HCT116 (cell line): ENCODE measurements at regions not wholly inside any gene's neighbourhood (a gene's known extent, or its start where the extent isn't known, plus 50 kb on each side); places are given as distances from the start of the nearest gene placed in this dataset.

Source experiments
- ATAC-seq: fragments of 200-7000 bp; cut with Tn5 transposase; 2 replicates; pipeline ENCODE4 v1.9.1; 2020; ENCODE audit warnings: mild to moderate bottlenecking, moderate library complexity
- BruUV-seq: library from RNA; stranded (reverse); fragments of 400-500 nt; replicated peaks from 2 replicates; lab custom pipeline; 2021; lab: Mats Ljungman, UMichigan
- CTCF ChIA-PET: fragments of 300-600 bp; sonication (Branson Sonifier 250); formaldehyde crosslinking; loops from one replicate; lab custom pipeline; 2021; ENCODE audit warnings: antibody characterized with exemption; lab: Charles Lee
- POLR2A ChIA-PET: fragments of 300-600, 350-600 bp; sonication (Branson Sonifier 250); formaldehyde crosslinking; loops from one replicate; lab custom pipeline; 2021; ENCODE audit warnings: antibody characterized with exemption; lab: Charles Lee
- RAD21 ChIA-PET, 2 experiments: fragments of 300-600 bp; sonication (Branson Sonifier 250); formaldehyde crosslinking; loops; one replicate each; lab custom pipeline; 2023; ENCODE audit warnings: low total read pairs in 2 of 2; ENCODE audit not compliant: uncharacterized antibody in 2 of 2, unreplicated experiment in 2 of 2, low non-redundant PET in 1 of 2; lab: Charles Lee
- DNase-seq: peaks from one replicate; pipeline ENCODE4 v3.0.0-alpha.2; 2010; ENCODE audit warnings: low read depth, low spot score
- H2AFZ ChIP-seq: fragments of 200-600 bp; shearing (Covaris generic), sonication (generic); 2 replicates; pipeline ENCODE4 v1.6.1; 2017; ENCODE audit warnings: low read depth, mixed run types, mixed read lengths, antibody characterized with exemption, low read length; ENCODE audit not compliant: poor library complexity, severe bottlenecking
- H3K27ac ChIP-seq: 2 replicates; pipeline ENCODE4 v1.5.1; 2012; ENCODE audit warnings: low read depth, low read length
- H3K27me3 ChIP-seq: fragments of 200-600 bp; sonication (generic); 2 replicates; pipeline ENCODE4 v1.6.1; 2016; ENCODE audit warnings: mixed run types, low read length, mixed read lengths; ENCODE audit not compliant: insufficient read depth
- H3K36me3 ChIP-seq, 2 experiments: fragments of 200-500 bp in 1 of 2; fragments of 200-600 bp in 1 of 2; sonication (Bioruptor generic) in 1 of 2; sonication (generic) in 1 of 2; 2 replicates each; pipeline versions ENCODE4 v1.5.1 to v1.6.1; 2014 to 2016; ENCODE audit warnings: low read length in 2 of 2, inconsistent platforms in 1 of 2, mixed read lengths in 1 of 2, mixed run types in 1 of 2; ENCODE audit not compliant: insufficient read depth in 2 of 2, control insufficient read depth in 1 of 2
- H3K4me1 ChIP-seq, 2 experiments: fragments of 200-600 bp in 1 of 2; sonication (generic) in 1 of 2; 2 replicates each; pipeline versions ENCODE4 v1.5.1 to v1.6.1; 2012 to 2017; ENCODE audit warnings: low read length in 2 of 2, inconsistent platforms in 1 of 2, mild to moderate bottlenecking in 1 of 2, mixed read lengths in 1 of 2, mixed run types in 1 of 2, moderate library complexity in 1 of 2; ENCODE audit not compliant: insufficient read depth in 2 of 2, control insufficient read depth in 1 of 2
- H3K4me2 ChIP-seq: fragments of 200-600 bp; sonication (generic); 2 replicates; pipeline ENCODE4 v1.6.1; 2017; ENCODE audit warnings: mixed run types, low read length, mixed read lengths
- H3K4me3 ChIP-seq, 2 experiments: fragments of 200-600 bp in 1 of 2; sonication (generic) in 1 of 2; replicated peaks in 1 of 2; 2 replicates each; pipeline ENCODE4 v1.5.1; 2011 to 2016; ENCODE audit warnings: low read length in 2 of 2, control low read depth in 1 of 2, low read depth in 1 of 2, mild to moderate bottlenecking in 1 of 2, mixed read lengths in 1 of 2, mixed run types in 1 of 2
- H3K79me2 ChIP-seq: fragments of 200-600 bp; sonication (generic); 2 replicates; pipeline ENCODE4 v1.6.1; 2017; ENCODE audit warnings: mild to moderate bottlenecking, mixed run types, low read length, moderate library complexity, mixed read lengths; ENCODE audit not compliant: insufficient read depth
- H3K9ac ChIP-seq: fragments of 200-600 bp; sonication (generic); 2 replicates; pipeline ENCODE4 v1.6.1; 2016; ENCODE audit warnings: low read length, mixed read lengths
- H3K9me2 ChIP-seq: fragments of 200-600 bp; sonication (generic), shearing (Covaris generic); 2 replicates; pipeline ENCODE4 v1.6.1; 2017; ENCODE audit warnings: mixed run types, mild to moderate bottlenecking, moderate library complexity; ENCODE audit not compliant: insufficient read depth
- H3K9me3 ChIP-seq, 2 experiments: fragments of 200-500 bp in 1 of 2; fragments of 200-600 bp in 1 of 2; sonication (Bioruptor generic) in 1 of 2; sonication (generic) in 1 of 2; 2 replicates each; pipeline ENCODE4 v1.6.1; 2014 to 2017; ENCODE audit warnings: low read length in 2 of 2, mixed read lengths in 2 of 2, inconsistent platforms in 1 of 2, low read depth in 1 of 2, mild to moderate bottlenecking in 1 of 2, mixed run types in 1 of 2, moderate library complexity in 1 of 2; ENCODE audit not compliant: control insufficient read depth in 1 of 2, insufficient read depth in 1 of 2
- H4K20me1 ChIP-seq: fragments of 200-600 bp; sonication (generic), shearing (Covaris generic); 2 replicates; pipeline ENCODE4 v1.6.1; 2017; ENCODE audit warnings: mixed run types, mild to moderate bottlenecking, moderate library complexity; ENCODE audit not compliant: insufficient read depth
- ATF3 ChIP-seq: IDR thresholded peaks from 2 replicates; pipeline ENCODE4 v1.6.1; 2012
- CBX3 ChIP-seq: IDR thresholded peaks from 2 replicates; pipeline ENCODE4 v1.6.1; 2012; ENCODE audit warnings: low read depth
- CEBPB ChIP-seq: IDR thresholded peaks from 2 replicates; pipeline ENCODE4 v1.6.1; 2012; ENCODE audit warnings: low read depth
- EGR1 ChIP-seq: IDR thresholded peaks from 2 replicates; pipeline ENCODE4 v1.6.1; 2012; ENCODE audit warnings: low read depth
- ELF1 ChIP-seq: IDR thresholded peaks from 2 replicates; pipeline ENCODE4 v1.6.1; 2012; ENCODE audit warnings: low read depth, borderline replicate concordance
- EZH2 ChIP-seq: fragments of 200-600 bp; sonication (generic); IDR thresholded peaks from 2 replicates; pipeline ENCODE4 v1.6.1; 2017; ENCODE audit warnings: antibody characterized with exemption, mixed run types
- JUND ChIP-seq: IDR thresholded peaks from 2 replicates; pipeline ENCODE4 v1.6.1; 2012
- MAX ChIP-seq: IDR thresholded peaks from 2 replicates; pipeline ENCODE4 v1.6.1; 2012
- SIN3A ChIP-seq: IDR thresholded peaks from 2 replicates; pipeline ENCODE4 v1.6.1; 2012; ENCODE audit warnings: low read depth
- SRF ChIP-seq: IDR thresholded peaks from 2 replicates; pipeline ENCODE4 v1.6.1; 2012; ENCODE audit warnings: low read depth
- ZFX ChIP-seq: fragments of 450-650 bp; IDR thresholded peaks from 2 replicates; pipeline ENCODE4 v1.6.1; 2017
- ZNF274 ChIP-seq: fragments of 200-500 bp; sonication (Bioruptor generic); IDR thresholded peaks from 2 replicates; pipeline ENCODE4 v1.6.1; 2014; ENCODE audit warnings: mild to moderate bottlenecking, low read depth, low read length, inconsistent platforms
- intact Hi-C: fragments of 100-400 bp; cut with micrococcal nuclease; formaldehyde crosslinking; loops from 2 replicates; pipeline ENCODE4 v1.10.0; 2022
- TF ChIP-seq, protein P1 (sequence below), 3 experiments: fragments of 200-600 bp in 1 of 3; sonication (generic) in 1 of 3; IDR thresholded peaks in 2 of 3; conservative IDR thresholded peaks in 1 of 3; 2 replicates each; pipeline ENCODE4 v1.5.1; 2012 to 2017; ENCODE audit warnings: low read depth in 2 of 3, low read length in 2 of 3, antibody characterized with exemption in 1 of 3, borderline replicate concordance in 1 of 3, control low read depth in 1 of 3, mild to moderate bottlenecking in 1 of 3, mixed read lengths in 1 of 3, mixed run types in 1 of 3, moderate library complexity in 1 of 3; ENCODE audit not compliant: insufficient read depth in 1 of 3

DNA sequence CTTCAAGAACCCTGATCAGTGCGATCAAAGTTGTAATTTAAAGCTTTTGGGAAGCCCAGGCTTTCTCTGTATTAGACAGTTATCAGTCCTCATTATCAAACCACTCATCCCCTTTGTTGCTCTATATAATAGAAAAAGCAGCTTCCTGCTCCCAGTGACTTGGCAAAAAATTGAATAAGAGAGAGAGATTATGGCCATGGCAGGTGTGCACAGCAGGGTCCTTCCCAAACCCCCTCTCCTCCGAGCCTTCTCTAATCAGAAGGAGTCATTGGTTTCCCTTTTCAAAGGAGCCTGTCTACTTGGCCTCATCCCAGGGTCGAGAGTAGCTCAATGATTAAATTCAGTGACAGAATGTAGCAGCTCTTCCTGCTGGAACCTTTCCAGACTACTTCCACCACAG, 81.5 kb downstream of the SEMA4F start (continued):
- TF ChIP-seq ZNF274 (no peak), CBX3 (no peak), JUND (no peak), SIN3A (no peak), ELF1 (no peak), MAX (no peak), ATF3 (no peak), SRF (no peak)

DNA sequence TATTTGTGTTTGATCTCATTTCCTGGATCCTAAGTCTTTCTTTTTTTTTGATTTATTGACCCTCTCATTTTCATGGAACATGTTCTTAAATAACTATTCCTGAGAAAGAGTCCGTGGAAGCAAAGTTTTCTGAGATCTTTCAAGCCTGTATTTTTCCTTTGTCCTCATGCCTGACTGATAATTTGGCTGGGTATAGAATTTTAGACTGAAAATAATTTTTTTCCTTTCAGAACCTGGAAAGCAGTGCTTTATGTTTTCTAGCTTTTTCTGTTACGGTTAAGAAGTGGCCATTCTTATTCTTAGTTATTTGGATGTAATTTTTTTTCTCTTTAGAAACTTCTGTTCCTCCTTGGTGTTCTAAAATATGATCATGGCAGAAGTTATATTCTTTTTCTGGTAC, 82.5 kb downstream of the SEMA4F start:
- TF ChIP-seq ZFX (no peak), CBX3 (no peak), EGR1 (no peak), EZH2 (no peak), CEBPB (no peak), ZNF274 (no peak), ELF1 (no peak)
- TF ChIP-seq, protein P1, sequence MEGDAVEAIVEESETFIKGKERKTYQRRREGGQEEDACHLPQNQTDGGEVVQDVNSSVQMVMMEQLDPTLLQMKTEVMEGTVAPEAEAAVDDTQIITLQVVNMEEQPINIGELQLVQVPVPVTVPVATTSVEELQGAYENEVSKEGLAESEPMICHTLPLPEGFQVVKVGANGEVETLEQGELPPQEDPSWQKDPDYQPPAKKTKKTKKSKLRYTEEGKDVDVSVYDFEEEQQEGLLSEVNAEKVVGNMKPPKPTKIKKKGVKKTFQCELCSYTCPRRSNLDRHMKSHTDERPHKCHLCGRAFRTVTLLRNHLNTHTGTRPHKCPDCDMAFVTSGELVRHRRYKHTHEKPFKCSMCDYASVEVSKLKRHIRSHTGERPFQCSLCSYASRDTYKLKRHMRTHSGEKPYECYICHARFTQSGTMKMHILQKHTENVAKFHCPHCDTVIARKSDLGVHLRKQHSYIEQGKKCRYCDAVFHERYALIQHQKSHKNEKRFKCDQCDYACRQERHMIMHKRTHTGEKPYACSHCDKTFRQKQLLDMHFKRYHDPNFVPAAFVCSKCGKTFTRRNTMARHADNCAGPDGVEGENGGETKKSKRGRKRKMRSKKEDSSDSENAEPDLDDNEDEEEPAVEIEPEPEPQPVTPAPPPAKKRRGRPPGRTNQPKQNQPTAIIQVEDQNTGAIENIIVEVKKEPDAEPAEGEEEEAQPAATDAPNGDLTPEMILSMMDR (IDR thresholded peaks at IDR 0.05 in 2 of 3, conservative IDR thresholded peaks at IDR 0.05 in 1 of 3; ENCODE audit: borderline replicate concordance in 1 of 3, insufficient read depth in 1 of 3, low read depth in 2 of 3, low read length in 2 of 3): no peak
- no peaks in the 10 kb centered on the region for H4K20me1 ChIP-seq
- BruUV-seq: no TSS peak
- ChIA-PET POLR2A (no interaction called here), CTCF (no interaction called here), RAD21 (no interaction called here)
- peaks cover 12 to 22% of the 10 kb centered on the region in 2 experiments for H3K4me1 ChIP-seq
- peaks cover 5 to 11% of the 10 kb centered on the region in 2 experiments; a peak in 1 of 4 replicates for H3K9me3 ChIP-seq
- ATAC-seq (no peak), DNase-seq (no peak)
- H3K79me2 ChIP-seq: no peaks in the 10 kb centered on the region
- no peak overlapping the region for H3K27ac ChIP-seq
- H3K4me2 ChIP-seq: no peak overlapping the region
- intact Hi-C loops: no loop called here
- no peak overlapping the region for H3K4me3 ChIP-seq
- H3K9ac ChIP-seq: no peak overlapping the region
- no peak overlapping the region for H2AFZ ChIP-seq
- H3K9me2 ChIP-seq: no peaks in the 10 kb centered on the region
- H3K27me3 ChIP-seq: no peaks in the 10 kb centered on the region
- H3K36me3 ChIP-seq: no peaks in the 10 kb centered on the region
